ENCODE measurements at regions not wholly inside any gene's neighbourhood (a gene's known extent, or its start where the extent isn't known, plus 50 kb on each side); places are given as distances from the start of the nearest gene placed in this dataset.

DNA sequence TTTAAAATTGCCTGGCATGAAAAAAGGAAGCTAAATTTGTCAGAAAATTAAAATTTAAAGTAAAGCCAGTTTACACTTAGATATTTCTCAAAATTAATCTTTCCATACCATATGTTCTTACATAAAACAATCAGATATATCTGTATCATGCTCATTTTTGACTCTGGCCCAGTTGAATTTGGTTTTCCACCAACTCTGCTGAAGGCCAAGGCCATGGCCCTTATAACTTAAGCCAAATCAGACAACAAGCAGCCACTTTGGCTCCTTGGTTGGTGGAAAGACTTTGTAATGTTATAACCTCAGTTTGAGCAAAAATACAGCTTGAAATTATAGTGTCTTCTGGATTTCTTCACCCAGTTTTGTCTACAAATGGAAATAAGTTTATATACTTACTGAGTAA, 97.3 kb downstream of the CENPW start:
- H3K4me2 ChIP-seq (ENCODE audit: low read depth, low read length, poor library complexity, severe bottlenecking), result no peak overlapping the region
- no peaks in the 10 kb centered on the region for H3K27me3 ChIP-seq (ENCODE audit: insufficient read depth, low read length, poor library complexity, severe bottlenecking)
- no peak overlapping the region for H2AFZ ChIP-seq (ENCODE audit: low read length)
- H4K20me1 ChIP-seq (ENCODE audit: insufficient read depth, low read length, poor library complexity, severe bottlenecking), result no peaks in the 10 kb centered on the region
- H3K4me1 ChIP-seq (ENCODE audit: insufficient read depth, low read length, poor library complexity, severe bottlenecking), result no peaks in the 10 kb centered on the region
- H3K4me3 ChIP-seq (ENCODE audit: low read length, poor library complexity, severe bottlenecking), result no peak overlapping the region
- no peaks in the 10 kb centered on the region for H3K36me3 ChIP-seq (ENCODE audit: insufficient read depth, low read length)
- no peaks in the 10 kb centered on the region for H3K9me3 ChIP-seq (ENCODE audit: insufficient read depth, low read depth, low read length)
- TF ChIP-seq CTCF (conservative IDR thresholded peaks at IDR 0.05; ENCODE audit: low read length), result no peak
- TF ChIP-seq EZH2phosphoT487 (IDR thresholded peaks at IDR 0.05; ENCODE audit: borderline replicate concordance), result no peak
- H3F3A ChIP-seq (ENCODE audit: low read depth), result no peaks in the 10 kb centered on the region
- H3K9ac ChIP-seq (ENCODE audit: low read depth, low read length, poor library complexity, severe bottlenecking), result no peak overlapping the region
- H3K79me2 ChIP-seq (ENCODE audit: insufficient read depth, low read length), result no peaks in the 10 kb centered on the region
- no peaks in the 10 kb centered on the region for H3K9me2 ChIP-seq (replicated peaks; ENCODE audit: low read depth, low read length)

GRCh38 chr6:126439040-126439439, 99.1 kb downstream of the CENPW start:
- Histone ChIP-seq H2AFZ (ENCODE audit: low read length) (no peak overlapping the region), H3K4me2 (ENCODE audit: low read depth, low read length, poor library complexity, severe bottlenecking) (no peak overlapping the region), H3K79me2 (ENCODE audit: insufficient read depth, low read length) (no peaks in the 10 kb centered on the region), H3K9me2 (replicated peaks; ENCODE audit: low read depth, low read length) (no peaks in the 10 kb centered on the region), H3F3A (ENCODE audit: low read depth) (no peaks in the 10 kb centered on the region), H3K9me3 (ENCODE audit: insufficient read depth, low read depth, low read length) (no peaks in the 10 kb centered on the region), H3K27me3 (ENCODE audit: insufficient read depth, low read length, poor library complexity, severe bottlenecking) (no peaks in the 10 kb centered on the region), H3K4me1 (ENCODE audit: insufficient read depth, low read length, poor library complexity, severe bottlenecking) (no peaks in the 10 kb centered on the region), H3K9ac (ENCODE audit: low read depth, low read length, poor library complexity, severe bottlenecking) (no peak overlapping the region), H3K36me3 (ENCODE audit: insufficient read depth, low read length) (no peaks in the 10 kb centered on the region), H3K4me3 (ENCODE audit: low read length, poor library complexity, severe bottlenecking) (no peak overlapping the region), H4K20me1 (ENCODE audit: insufficient read depth, low read length, poor library complexity, severe bottlenecking) (no peaks in the 10 kb centered on the region)
- TF ChIP-seq EZH2phosphoT487 (IDR thresholded peaks at IDR 0.05; ENCODE audit: borderline replicate concordance), result no peak
- no peak for TF ChIP-seq CTCF (conservative IDR thresholded peaks at IDR 0.05; ENCODE audit: low read length)

DNA sequence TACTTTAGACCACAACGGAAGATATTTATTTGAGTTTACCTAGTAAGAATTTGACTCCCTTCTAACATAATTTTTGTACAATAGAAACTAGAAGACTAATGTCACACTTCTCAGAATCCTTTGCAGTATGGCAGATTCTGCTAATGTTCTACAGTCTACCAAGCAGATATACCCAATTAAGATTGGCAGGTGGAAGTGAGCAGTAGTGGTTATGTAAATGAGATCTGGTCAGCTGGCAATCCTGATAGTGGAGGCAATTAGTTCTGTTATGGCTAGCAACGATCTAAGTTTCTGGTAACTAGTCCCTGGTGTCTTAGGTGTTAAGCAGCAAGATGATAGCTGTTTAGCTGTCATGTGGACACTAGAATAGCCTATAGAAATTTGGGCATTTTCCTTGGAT, 101.0 kb downstream of the CENPW start:
- Histone ChIP-seq H3K4me2 (ENCODE audit: low read depth, low read length, poor library complexity, severe bottlenecking) (no peak overlapping the region), H3K9me3 (ENCODE audit: insufficient read depth, low read depth, low read length) (no peaks in the 10 kb centered on the region), H3K9me2 (replicated peaks; ENCODE audit: low read depth, low read length) (no peaks in the 10 kb centered on the region), H3K9ac (ENCODE audit: low read depth, low read length, poor library complexity, severe bottlenecking) (no peak overlapping the region), H4K20me1 (ENCODE audit: insufficient read depth, low read length, poor library complexity, severe bottlenecking) (no peaks in the 10 kb centered on the region), H2AFZ (ENCODE audit: low read length) (no peak overlapping the region), H3F3A (ENCODE audit: low read depth) (no peaks in the 10 kb centered on the region), H3K27me3 (ENCODE audit: insufficient read depth, low read length, poor library complexity, severe bottlenecking) (no peaks in the 10 kb centered on the region), H3K79me2 (ENCODE audit: insufficient read depth, low read length) (no peaks in the 10 kb centered on the region), H3K4me3 (ENCODE audit: low read length, poor library complexity, severe bottlenecking) (no peak overlapping the region), H3K36me3 (ENCODE audit: insufficient read depth, low read length) (no peaks in the 10 kb centered on the region), H3K4me1 (ENCODE audit: insufficient read depth, low read length, poor library complexity, severe bottlenecking) (no peaks in the 10 kb centered on the region)
- TF ChIP-seq EZH2phosphoT487 (IDR thresholded peaks at IDR 0.05; ENCODE audit: borderline replicate concordance), result no peak
- TF ChIP-seq CTCF (conservative IDR thresholded peaks at IDR 0.05; ENCODE audit: low read length), result no peak
